NCI-H1436 (cell line): ENCODE measurements at regions not wholly inside any gene's neighbourhood (a gene's known extent, or its start where the extent isn't known, plus 50 kb on each side); places are given as distances from the start of the nearest gene placed in this dataset.
"Not testable (repeated sequence)": the region's sequence is repeated elsewhere in the genome, so short reads cannot be mapped to it uniquely, and the experiment has no call there.

Source experiments
- DNase-seq: peaks from one replicate; lab custom pipeline; 2025; lab: John Stamatoyannopoulos, UW

DNA sequence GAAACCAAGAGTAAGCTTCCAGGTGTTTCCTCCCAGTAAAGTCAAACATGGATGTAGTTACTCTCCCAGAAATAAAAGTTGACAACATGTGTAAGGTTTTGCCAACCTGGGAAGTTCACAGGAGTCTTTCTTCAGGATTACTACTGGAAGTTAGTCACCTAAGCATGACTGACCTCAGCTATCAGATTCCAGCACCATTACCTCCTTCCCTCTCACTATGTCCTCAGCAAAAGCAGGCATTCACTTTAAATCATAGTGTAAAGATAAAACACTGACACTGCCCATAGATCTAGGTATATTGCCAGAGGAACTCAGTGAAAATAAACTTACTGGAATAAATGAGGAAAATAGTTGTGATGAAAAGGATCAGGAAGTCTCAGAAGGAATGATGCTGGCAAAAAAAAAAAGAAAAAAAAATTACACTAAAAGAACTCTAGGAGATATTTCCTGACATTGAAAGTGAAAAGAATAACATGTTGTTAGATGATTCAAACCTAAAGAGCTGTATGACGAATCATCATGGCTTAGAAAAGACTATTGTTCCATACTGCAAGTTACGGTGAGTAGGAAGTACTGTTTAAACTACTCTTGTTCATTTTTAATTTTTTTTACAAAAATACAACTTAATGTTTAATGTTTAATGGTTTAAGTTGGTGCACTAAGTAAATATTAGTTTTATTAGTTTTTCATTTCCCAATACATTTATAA lies 484.5 kb upstream of the ZNF804A start:
- DNase-seq: no peak

DNA sequence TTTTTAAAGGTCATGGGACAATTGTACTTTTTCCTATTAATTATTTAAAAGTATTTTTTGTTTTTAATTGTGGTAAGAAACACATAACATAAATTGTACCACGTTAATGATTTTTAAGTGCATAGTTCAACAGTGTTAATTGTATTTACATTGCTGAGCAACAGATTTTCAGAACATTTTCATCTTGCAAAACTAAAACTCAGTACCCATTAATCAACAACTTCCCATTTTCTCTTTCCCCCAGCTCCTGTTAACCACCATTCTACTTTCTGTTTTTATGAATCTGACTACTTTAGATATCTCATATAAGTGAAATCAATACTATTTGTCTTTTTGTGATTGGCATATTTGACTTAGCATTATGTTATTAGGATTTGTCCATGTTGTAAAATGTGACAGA lies 483.9 kb upstream of the ZNF804A start:
- no peak for DNase-seq

DNA sequence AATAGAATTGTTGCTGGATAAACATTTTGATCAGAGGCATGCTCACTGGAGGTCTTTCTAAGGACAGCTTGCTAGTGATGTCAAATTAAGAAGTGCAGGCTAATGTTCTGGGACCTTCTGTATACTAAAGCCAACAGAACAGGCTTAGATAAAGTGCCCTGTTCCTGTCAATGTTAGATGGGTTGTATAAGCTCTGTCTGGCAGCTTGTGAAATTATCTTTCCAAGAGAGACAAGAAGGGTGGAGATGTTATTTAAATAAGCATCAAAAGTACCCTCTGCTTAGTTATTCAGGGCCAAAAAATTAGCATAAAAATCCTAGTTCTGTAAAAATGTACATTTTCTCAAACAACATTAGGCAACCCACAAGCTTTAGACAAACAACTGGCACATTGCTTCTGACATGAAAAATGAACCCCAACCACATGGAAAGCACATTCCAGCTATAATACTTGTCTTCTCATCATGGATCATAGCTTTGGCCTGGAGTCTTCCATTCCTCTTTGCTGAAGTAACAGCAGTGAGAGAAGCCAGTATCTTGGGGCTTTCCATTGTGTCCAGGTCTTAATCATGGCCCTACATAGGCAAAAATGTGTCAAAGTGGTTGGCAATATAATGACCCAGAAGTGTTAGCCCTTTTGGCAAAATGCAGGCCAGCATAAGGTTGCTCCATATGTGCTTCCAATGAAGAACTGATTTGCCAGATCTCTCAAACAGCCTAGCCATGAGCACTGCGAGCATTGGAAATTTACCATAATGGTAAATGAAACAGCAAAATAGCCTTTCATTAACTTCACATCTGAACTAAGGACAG lies 478.1 kb upstream of the ZNF804A start:
- DNase-seq: no peak

DNA sequence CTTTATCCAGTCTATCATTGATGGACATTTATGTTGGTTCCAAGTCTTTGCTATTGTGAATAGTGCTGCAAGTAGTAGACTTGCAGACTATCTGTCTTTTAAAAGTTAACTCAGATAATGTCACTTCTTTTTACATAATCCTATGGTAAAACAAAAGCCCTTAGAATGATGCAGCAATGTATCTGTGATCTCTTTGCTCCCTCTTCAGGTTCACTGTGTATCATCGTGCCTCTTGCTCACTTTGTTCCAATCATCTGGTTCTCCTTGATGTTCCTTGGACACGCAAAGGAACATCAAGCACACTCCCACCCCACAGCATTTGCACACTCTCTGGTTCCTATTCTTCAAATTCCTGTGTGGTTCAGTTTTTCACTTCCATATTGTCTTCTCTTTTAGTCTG lies 472.5 kb upstream of the ZNF804A start:
- no peak for DNase-seq

DNA sequence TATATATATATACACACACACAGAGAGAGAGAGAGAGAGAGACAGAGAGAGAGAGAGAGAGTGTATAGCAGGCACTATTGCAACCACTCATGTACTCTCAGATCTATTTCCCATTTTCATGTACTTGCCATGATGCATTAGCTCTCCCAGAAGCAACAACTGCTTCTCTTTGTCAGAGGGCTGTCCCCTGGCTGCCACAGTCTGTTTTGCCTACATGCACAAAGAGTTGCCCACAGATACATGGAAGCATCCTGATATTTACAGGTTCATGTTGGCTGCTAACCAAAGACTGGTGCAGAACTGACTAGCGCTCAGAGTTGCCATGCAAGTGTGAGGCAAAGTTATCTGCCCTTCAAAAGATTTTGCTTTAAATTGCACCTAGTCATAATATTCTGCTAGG lies 469.3 kb upstream of the ZNF804A start:
- no peak for DNase-seq

DNA sequence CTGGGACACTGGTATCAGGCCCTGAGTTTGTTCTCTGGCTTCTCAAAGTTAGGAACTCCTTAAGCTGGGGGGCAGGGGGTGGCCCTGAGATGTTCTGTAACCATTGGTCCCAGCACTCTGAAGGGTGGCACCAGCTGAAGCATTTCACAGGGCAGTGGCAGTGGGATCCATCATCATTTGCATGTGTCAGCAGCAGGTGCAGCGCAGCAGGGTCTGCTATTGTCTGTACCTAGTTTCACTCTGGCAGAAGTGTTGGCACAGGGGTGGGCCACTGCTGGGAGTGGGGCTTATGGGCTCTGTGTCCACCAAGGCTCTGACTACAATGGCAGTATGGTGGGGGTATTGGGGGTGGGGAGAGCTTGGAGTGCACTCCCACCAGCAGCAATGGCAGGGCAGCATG lies 460.4 kb upstream of the ZNF804A start:
- no peak for DNase-seq

DNA sequence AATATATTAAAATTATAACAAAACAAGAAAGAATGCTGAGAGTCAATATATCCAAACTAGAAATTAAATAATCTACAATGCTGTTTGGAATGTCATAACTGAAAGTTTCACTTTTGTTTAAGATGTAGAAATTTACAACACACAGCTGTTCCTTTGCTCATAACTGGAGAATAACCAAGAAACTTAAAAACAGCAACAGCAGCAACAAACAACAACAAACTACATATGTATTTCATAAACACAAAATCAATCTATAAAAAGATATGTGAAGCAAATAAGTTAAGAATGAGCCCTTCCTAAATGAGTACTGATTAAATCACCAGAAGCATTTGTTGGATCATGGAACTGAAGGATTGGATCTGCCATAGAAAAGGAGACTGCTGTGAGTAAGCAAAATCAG lies 456.5 kb upstream of the ZNF804A start:
- no peak for DNase-seq

DNA sequence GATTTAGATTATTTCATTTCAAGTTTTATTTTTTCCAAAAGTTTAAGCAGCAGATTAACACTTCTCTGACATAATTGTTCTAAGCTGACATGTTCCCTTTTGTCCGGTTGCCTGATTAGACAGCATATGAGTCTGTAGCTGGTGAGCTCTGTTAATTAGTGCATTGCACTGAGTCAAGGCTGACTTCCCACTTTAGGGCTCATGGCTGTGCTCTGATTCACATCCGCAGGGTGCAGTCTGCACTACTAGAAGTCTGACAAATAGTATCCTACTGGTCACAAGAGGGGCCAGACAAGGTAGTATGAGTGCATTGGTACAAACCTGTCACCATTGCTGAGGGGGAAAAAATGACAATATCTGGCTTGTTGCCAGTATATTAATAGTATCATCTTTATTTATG lies 443.9 kb upstream of the ZNF804A start:
- DNase-seq: no peak

DNA sequence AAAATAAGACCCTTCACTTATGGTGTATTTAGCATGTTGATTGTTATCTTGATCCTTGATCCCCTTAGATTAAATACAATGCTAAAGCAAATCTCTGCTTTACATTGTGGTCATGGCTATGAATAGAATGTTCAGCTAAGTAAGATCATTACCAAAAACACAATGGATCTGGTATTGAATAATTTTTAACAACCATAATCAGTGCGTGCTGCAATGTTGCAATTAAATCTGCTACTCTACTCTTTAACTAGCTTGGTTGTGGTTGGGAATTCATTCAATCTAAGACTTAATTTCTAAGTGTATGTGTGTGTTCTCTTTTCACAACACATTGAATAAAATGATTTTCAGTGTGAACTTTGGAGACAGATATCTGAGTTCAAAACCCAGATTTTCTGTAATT lies 442.5 kb upstream of the ZNF804A start:
- no peak for DNase-seq

DNA sequence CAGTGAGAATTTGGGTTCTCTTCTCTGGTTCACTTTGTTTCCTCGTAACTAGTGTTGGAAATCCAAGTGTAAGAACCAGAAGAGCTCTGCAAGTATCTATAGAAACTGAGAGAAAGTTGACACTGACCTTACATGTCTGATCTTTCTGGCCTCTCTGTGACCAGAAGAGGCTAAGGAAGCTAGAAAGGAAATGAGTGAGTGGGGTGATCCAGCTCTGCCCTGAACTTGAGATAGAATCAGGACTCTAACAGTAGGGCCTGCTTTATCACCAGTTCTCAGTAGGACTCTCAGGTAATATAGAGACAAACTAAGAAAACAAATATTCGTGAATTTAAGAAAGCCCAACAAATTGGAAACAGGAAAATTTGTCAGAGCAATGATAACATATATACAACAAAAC lies 441.2 kb upstream of the ZNF804A start:
- DNase-seq: no peak

DNA sequence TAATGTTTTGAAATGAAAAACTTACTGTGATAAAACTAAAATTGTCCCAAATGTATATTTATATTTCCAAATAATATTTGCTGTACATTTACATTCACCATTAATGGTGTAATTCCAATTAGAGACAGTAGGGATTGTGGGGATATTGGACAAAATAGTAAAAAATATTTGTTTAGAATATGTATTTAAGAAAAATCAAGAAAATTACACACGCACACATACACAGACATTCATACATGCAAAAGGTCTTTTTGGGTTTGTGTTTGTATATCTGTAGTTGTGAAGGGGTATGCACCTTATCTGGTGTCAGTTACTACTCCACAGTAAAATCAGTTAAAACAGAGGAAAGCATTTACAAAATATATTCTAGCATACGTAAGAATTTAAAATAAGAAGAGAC lies 435.9 kb upstream of the ZNF804A start:
- DNase-seq: no peak

DNA sequence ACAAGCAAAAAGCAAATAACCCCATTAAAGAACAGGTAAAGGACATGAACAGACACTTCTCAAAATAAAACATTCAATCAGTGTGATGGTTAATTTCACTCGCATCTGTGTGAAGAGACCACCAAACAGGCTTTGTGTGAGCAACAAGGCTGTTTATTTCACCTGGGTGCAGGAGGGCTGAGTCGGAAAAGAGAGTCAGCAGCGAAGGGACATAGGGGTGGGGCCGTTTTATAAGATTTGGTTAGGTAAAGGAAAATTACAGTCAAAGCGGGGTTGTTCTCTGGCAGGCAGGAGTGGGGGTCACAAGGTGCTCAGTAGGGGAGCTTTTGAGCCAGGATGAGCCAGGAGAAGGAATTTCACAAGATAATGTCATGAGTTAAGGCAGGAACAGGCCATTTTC lies 429.5 kb upstream of the ZNF804A start:
- not testable (repeated sequence) for DNase-seq

DNA sequence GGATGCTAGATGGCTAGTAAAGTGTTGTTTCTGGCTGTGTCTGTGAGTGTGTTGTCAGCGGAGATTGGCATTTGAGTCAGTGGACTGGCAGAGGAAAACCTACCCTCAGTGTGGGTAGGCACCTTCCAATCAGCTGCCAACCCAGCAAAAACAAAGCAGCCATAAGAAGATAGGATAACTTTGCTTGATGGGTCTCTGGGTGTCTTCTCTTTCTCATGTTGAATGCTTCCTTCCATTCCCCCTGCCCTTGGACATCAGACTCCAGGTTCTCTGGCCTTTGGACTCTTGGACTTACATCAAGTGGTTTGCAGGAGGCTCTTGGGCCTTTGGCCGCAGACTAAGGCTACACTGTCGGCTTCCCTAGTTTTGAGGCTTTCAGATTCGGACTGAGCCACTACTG lies 429.0 kb upstream of the ZNF804A start:
- no peak for DNase-seq

DNA sequence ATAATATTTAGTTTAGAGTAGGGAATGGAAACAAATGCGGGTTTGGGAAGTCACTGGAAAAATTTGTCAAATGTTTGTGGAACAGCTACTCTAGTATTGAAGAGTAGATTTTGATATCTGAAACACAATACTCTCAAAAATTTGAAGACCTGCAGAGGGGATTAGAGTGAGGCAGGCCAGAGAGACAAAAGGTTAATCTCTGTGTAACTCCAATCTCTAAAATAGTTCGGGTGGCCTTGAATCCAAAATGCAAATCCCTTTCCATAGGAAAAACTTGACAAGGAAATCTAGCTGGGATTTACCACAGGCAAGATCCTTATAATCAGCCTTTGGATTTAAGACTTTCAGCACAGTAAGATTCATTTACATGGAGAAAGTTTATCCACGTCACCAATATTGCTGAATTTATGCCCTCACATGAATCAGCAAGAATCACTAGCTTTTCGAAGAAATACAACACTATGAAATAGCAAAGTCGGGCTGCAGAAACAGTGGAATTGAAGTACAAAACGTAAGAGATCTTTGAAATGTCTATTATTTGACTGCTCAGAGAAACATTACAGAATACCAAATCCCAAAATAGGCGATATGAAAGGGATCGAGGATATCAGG lies 423.7 kb upstream of the ZNF804A start:
- no peak for DNase-seq

DNA sequence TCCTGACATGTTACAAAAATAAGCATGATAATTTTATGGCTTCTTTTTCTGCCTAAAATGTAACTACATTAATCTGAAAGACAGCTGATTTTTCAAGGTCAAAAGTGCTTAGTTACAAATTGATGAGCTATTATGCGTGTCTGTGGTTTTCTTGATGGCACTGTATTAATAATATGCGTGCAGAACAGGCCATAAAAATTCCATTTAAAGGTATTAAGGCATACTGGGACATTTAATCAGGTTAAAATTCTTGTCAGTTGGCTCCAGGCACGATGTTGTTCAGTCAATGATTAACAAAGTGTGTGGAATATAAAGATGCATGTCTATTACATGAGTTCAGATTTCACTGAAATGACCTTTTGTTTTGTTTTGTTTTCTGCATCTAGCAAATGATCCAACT lies 420.1 kb upstream of the ZNF804A start:
- DNase-seq: no peak

DNA sequence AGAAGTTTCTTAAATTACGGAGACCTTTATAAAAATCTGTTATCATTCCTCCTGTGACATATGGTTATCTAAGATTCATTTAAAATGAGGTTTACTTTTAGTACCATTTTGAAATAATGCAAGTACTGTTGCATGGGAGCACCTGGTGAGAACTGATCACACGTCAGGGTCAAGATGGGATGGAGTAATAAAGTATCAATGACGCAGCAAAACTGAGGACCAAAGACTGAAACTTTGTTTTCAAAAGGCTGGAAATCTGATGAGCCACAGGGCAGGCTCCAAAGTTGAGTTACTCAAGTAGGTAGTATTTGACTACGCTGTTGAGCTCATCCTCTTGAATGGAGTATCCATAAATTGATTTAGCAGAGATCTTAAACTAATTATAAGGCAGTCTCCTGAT lies 411.9 kb upstream of the ZNF804A start:
- DNase-seq: no peak

DNA sequence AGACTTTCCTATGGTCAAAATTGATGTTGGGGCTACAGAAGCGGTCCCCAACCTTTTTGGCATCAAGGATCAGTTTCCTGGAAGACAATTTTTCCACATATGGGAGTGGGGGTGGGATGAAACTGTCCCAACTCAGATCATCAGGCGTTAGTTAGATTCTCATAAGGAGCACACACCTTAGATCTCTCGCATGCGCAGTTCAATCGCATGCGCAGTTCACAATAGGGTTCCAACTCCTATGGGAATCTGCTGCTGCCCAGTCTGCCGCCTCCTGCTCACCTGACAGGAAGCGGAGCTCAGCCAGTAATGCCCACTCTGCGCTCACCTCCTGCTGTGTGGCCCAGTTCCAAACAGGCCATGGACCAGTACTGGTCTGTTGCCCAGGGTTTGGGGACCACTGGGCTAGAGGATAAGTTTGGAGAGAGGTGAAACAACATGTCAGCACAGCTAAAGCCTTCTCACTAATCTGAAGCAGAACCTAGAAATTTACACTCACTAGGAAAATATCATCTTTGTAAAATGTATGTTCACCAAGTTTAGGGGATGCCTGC lies 410.8 kb upstream of the ZNF804A start:
- DNase-seq: no peak

DNA sequence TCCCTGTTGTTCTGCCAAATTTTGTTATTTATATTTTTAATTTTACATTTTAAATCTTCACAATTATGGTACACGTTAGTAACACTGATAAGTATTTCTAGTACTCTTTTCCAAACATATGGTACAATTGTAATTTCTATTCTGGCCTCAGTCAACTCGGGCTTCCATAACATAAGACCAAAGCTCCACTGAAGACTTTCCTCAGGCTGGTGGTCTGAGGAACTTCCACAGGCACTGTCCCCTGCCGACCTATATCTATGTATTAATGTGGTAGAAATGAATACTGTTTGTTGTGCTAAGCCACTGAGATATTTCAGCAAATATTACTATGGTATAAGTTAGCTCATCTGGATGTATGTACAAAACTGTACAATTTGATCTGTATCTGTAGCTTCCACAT lies 407.6 kb upstream of the ZNF804A start:
- DNase-seq: no peak

DNA sequence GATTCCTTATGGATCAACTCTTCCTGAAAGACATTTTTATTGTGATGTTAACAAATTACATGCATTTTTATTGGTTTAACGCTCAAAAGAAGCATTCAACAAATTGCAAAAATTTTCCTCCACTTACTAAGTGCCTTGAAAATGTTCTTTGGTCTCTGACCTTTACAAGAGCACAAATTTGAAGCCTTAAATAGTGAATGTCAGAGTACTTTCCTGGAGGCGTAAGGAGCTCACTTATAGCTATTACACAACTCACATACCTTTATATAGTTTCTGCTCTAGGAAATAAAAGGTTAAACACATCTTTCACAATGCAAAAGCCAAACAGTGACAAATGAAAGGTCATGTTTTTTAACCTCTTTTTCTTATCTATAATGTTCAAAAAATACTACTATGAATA lies 405.7 kb upstream of the ZNF804A start:
- DNase-seq: no peak

DNA sequence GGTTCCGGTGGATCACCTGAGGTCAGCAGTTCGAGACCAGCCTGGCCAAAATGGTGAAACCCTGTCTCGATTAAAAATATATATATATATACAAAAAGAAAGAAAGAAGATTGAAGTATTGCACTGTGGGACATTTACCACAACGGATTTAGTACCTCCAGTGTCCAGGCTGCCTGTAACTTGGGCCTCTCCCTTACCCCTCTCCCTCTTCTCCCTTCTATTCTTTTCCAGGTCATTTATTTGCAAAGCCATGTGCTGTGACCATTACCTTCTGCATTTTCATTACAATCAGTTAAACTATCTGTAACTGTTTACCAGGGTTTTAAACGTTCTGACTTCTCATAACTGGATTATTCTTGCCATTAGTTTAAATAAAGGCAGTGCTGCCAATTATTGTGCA lies 400.9 kb upstream of the ZNF804A start:
- DNase-seq: no peak

DNA sequence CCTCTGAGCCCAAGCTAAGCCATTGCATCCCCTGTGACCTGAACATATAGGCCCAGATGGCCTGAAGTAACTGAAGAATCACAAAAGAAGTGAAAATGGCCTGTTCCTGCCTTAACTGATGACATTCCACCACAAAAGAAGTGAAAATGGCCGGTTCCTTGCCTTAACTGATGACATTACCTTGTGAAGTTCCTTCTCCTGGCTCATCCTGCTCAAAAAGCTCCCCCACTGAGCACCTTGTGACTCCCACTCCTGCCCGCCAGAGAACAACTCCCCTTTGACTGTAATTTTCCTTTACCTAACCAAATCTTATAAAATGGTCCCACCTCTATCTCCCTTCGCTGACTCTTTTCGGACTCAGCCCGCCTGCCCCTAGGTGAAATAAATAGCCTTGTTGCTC lies 399.5 kb upstream of the ZNF804A start:
- DNase-seq: not testable (repeated sequence)

DNA sequence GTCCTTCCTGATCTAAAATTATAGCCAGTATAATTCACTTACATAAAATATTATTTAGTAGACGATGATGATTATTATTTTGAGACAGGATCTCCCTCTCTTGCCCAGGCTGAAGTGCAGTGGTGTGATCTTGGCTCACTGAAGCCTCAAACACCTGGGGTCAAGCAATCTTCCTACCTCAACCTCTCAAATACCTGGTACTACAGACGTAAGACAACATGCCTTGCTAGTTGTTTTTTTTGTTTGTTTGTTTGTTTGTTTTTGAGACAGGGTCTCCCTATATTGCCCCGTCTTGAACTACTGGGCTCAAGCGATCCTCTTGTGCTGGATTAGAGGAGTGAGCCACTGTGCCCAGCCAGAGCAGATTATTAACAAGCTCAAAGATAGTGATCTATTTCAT lies 399.1 kb upstream of the ZNF804A start:
- no peak for DNase-seq

DNA sequence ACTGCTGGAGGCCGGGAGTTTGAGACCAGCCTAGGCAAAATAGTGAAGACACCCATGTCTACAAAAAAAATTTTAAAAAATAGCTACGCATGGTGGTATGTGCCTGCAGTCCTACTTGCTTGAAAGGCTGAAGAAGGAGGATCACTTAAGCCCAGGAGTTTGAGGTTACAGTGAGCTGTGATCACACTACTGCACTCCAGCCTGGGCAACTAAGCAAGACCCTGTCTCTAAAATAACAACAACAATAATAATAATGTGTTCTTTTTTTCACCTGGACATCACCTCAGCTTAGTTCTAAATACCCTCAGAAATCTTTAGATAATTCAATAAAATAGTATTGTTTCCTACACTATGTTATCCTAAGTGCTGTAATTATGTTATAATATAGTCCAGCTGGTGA lies 397.1 kb upstream of the ZNF804A start:
- DNase-seq: no peak
